ENCODE measurements at regions not wholly inside any gene's neighbourhood (a gene's known extent, or its start where the extent isn't known, plus 50 kb on each side); places are given as distances from the start of the nearest gene placed in this dataset.

GRCh38 chr4:162272215-162272614, 108.4 kb upstream of the FSTL5 start:
- no peak for DNase-seq (ENCODE audit: low spot score)
- POLR2A ChIA-PET (ENCODE audit: low non-redundant PET): no interaction called here
- no peak for TF ChIP-seq CTCF (conservative IDR thresholded peaks at IDR 0.05; ENCODE audit: low read depth)
- CTCF ChIA-PET: no interaction called here
- H3K27ac ChIP-seq: no peak overlapping the region

GRCh38 chr4:162268911-162269310, 105.1 kb upstream of the FSTL5 start:
- ChIA-PET CTCF (interaction anchor here (0.6 kb wide), 1 partner anchor 1813 kb away, joined by 3 read pairs; no protein-coding TSS in a partner anchor), POLR2A (ENCODE audit: low non-redundant PET) (no interaction called here)
- no peak for DNase-seq (ENCODE audit: low spot score)
- no peak for TF ChIP-seq CTCF (conservative IDR thresholded peaks at IDR 0.05; ENCODE audit: low read depth)
- no peak overlapping the region for H3K27ac ChIP-seq

GRCh38 chr4:162265802-162266201, 102.0 kb upstream of the FSTL5 start:
- ChIA-PET POLR2A (ENCODE audit: low non-redundant PET) (no interaction called here), CTCF (no interaction called here)
- no peak for DNase-seq (ENCODE audit: low spot score)
- no peak for TF ChIP-seq CTCF (conservative IDR thresholded peaks at IDR 0.05; ENCODE audit: low read depth)
- no peak overlapping the region for H3K27ac ChIP-seq

GRCh38 chr4:162245051-162245450, 81.3 kb upstream of the FSTL5 start:
- DNase-seq (ENCODE audit: low spot score): no peak
- CTCF ChIA-PET: no interaction called here
- POLR2A ChIA-PET (ENCODE audit: low non-redundant PET): no interaction called here
- H3K27ac ChIP-seq: no peak overlapping the region
- no peak for TF ChIP-seq CTCF (conservative IDR thresholded peaks at IDR 0.05; ENCODE audit: low read depth)

- ChIA-PET CTCF (no interaction called here), POLR2A (ENCODE audit: low non-redundant PET) (no interaction called here)
- TF ChIP-seq CTCF (conservative IDR thresholded peaks at IDR 0.05; ENCODE audit: low read depth): no peak
- H3K27ac ChIP-seq: no peak overlapping the region
- no peak for DNase-seq (ENCODE audit: low spot score)
These were observed 78.1 kb upstream of the FSTL5 start for GRCh38 chr4:162241857-162242256.

GRCh38 chr4:162239992-162240769, 76.4 kb upstream of the FSTL5 start:
- TF ChIP-seq CTCF (conservative IDR thresholded peaks at IDR 0.05; ENCODE audit: low read depth): no peak
- H3K27ac ChIP-seq: no peak overlapping the region
- CTCF ChIA-PET: no interaction called here
- POLR2A ChIA-PET (ENCODE audit: low non-redundant PET): no interaction called here
- DNase-seq (ENCODE audit: low spot score): no peak

Measured in RWPE1 (cell line).